Activated T-helper 1 cell treated with anti-CD3 and anti-CD28 coated beads, Interleukin-2, amount 50 U/mL, for 16 hours (primary cell): ENCODE measurements at regions not wholly inside any gene's neighbourhood (a gene's known extent, or its start where the extent isn't known, plus 50 kb on each side); places are given as distances from the start of the nearest gene placed in this dataset.
"Not testable (repeated sequence)": the region's sequence is repeated elsewhere in the genome, so short reads cannot be mapped to it uniquely, and the experiment has no call there.

ENCODE experiments used
- DNase-seq, 2 donors: peaks; one replicate each; pipeline ENCODE4 v3.0.0-alpha.2; 2020; ENCODE audit warnings: low read depth in 1 of 2, low spot score in 1 of 2

DNA sequence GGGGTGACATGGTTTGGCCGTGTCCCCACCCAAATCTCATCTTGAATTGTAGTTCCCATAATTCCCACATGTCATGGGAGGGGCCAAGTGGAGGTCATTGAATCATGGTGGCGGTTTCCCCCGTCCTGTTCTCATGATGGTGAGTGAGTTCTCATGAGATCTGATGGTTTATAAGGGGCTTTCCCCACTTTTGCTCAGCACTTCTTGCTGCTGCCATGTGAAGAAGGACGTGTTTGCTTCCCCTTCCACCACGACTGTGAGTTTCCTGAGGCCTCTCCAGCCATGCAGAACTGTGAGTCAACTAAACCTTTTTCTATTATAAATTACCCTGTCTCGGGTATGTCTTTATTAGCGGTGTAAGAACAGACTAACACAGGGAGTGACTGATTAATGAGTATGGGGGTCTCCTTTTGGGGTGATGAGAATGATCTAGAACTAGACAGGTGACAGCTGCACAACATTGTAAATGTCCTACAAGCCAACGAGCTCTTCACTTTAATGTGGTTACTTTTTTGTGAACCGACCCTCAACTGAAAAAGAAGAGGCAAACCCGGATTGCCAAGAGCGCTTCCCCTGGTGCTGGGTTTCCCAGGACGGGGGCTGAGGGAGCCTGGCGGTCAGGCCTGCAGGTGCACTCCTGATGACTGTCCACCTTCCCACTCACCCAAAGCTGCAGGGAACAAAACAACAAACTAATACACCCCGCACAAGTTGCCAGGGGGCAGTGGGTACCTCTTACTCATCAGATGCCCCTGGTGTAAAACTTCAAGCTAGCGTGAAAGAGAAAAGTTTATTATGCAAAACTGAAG, 90.1 kb downstream of the NCOR2 start:
- DNase-seq: no peak

DNA sequence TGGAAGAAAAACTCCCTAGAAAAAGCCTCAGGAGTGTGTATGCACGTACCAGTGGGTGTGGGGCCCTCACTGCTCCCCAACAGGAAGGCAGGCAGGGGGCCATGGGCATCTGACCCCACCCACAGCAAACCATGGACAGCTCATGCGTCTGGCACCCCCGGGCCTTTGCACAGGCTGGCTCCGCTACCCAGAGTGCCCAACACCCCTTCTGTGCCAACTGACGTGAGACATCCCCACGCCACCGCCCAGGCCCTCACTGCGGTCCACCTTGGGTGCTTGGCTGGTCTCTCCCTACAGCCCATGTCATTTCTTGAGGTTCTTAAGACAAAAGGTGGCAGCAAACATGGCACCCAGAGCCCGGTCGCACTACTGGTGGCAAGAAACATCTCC, 91.4 kb downstream of the NCOR2 start:
- DNase-seq: no peak

DNA sequence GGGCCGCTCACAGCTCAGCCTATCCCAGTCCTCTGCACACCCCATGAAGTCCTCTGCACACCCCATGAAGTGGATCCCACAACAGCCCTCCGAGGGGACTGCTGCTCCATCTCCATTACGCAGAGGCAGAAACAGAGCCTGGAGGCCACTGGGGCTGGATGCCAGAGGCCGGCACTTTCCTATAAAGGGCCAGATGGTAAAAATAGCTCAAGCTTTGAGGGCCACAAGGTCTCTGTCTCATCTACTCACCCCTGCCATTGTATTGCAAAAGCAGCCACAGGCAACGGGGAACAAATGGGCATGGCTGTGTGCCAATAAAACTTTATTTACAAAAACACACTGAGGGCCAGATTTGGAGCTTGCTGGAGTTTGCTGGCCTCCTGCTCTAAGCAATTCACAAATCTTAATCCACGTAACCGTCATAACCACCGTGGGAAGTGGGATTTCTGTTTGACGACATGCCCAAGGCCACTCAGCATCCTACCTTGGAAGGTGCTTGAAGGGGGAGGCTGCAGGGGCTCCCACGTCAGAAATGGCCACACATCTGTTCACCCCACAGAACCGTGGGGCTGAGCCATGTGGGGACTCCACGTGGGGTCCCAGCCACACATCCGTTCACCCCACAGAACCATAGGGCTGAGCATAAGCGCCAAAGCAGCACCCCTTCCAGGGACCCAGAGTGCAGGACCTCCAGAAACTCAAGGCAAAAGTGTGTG, 92.0 kb downstream of the NCOR2 start:
- no peak for DNase-seq

DNA sequence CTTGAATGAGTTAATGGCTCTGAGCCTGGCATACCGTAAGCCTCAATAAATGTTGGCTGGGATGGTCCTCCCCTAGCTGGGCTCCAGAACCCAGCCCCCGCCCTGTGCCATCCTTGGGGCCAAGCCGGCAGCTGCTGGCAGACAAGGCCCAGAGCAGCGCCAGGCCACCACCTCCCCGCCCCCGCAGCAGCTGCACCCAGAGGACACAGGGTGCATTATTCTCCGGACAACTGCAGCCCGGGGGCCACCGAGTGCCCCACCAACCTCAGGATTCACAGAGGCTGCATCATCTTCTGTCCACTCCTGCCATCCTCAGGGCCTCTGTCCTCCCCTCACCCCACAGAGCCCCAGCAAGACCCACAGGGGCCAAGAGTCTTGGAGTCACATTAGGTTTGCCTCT, 92.7 kb downstream of the NCOR2 start:
- DNase-seq: no peak

DNA sequence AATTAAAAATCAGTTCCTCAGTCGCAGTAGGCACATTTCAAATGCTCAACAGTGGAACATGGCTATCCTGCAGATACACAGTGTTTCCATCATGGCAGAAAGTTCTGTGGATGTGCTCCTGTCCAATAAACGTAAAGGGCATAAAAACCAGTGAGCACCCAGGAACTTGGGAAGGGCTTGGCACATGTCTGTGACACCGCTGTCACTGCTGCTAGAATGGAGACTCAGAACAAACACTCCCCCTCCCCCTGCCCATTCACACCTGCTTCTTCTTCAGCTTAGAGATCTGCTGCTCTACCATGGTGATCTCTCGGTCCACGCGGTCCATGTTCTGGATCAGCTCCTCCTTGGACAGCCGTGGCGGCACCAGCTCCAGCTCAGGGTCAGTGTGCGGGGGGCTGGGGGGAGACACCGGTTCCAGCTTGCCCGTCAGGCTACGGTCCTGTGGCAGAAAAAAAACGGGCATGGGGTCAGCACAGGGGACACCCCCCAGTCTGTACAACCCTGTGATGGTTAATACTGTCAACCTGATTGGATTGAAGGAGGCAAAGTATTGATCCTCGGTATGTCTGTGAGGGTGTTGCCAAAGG, 94.6 kb downstream of the NCOR2 start:
- DNase-seq: no peak

DNA sequence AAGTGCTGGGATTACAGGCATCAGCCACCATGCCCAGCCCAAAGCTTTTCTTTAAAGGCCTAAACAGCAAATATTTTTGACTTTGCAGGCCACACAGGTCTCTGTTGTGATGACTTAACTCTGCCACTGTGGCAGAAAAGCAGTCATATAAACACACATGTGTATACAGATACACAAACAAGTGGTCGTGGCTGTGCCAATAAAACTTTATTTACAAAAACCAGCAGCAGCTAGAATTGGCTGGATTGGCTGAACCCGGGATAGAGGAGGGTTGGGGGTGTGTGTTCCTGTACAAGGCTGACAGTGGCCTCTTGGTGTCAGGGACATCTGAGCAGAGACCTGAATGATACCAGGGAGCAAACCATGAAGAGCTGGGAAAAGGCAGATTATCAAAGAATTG, 95.6 kb downstream of the NCOR2 start:
- no peak for DNase-seq

DNA sequence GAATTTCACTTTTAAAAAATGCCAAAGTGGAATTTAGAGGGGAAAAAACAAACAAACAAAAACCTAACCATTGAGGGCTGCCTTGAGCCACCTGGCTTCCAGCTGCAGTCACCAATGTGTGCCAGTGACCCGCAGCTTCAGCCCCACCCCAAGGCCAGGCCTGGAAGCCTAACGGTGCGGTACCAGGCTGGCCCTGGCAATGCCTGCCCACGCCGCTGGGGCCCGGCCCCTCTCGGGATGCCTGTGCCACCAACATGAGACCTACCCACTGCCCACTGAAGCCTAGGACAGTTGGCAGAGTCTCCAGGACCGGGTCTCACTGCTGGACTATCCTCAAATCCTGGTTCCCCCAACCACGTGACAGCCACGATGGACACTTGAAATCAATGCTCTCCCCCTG, 96.6 kb downstream of the NCOR2 start:
- DNase-seq: no peak

DNA sequence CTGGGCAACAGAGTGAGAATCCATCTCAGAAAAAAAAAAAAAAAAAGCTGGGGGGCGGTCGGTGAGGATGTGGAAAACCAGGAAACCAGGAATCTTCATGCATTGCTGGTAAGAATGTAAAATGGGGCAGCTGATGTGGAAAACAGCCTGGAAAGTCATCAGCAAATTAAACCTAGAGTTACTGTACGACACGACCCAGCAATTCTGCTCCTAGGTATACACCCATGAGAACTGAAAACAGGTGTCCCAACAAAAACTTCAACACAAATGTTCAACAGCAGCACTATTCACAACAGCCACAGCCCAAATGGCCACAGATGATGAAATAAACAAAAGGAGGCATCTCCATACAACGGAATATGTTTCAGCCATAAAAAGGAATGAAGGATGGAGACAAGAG, 97.3 kb downstream of the NCOR2 start:
- DNase-seq: no peak

DNA sequence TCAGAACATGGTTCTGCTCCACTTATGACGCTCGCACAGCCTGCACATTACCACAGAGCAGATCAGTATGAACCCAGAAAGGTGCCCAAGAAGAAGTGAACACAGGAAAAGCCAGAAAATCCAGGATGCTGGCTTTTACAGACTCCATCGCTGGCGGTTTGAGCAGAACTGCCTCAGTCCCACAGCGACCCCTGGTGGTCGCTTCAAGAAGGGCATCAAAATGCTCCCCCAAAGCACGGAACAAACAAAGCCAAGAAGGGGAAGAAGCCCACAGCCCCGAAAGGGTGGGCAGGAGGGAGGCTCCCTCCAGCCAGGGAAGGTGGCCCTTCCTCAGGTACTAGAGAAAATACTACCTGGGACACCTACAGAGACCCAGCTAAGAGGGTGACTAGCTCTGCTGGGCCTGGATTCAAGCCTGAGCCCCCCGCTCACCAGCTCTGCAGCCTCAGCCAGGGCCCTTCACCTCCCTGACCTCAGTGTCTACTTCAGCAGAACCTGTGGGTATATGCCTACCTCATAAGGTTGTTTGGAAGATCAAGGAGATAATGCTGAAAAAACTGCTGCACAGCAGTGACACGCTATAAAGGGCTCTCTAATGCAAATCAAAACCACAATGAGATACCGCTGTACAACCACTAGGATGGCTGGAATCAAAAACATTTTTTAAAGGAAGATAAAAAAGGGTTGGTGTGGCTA, 98.1 kb downstream of the NCOR2 start:
- DNase-seq: no peak

DNA sequence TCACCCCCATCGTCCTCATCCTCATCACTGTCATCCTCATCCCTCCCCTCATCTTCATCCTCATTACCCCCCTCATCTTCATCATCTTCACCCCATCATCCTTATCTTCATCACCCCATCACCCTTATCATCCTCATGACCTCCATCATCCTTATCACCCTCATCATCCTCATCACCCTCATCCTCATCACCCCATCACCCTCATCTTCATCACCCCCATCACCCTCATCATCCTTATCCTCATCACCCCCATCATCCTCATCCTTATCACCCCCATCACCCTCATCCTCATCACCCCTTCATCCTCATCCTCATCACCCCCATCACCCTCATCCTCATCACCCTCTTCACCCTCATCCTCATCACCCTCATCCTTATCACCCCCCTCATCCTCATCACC, 99.9 kb downstream of the NCOR2 start:
- not testable (repeated sequence) for DNase-seq

DNA sequence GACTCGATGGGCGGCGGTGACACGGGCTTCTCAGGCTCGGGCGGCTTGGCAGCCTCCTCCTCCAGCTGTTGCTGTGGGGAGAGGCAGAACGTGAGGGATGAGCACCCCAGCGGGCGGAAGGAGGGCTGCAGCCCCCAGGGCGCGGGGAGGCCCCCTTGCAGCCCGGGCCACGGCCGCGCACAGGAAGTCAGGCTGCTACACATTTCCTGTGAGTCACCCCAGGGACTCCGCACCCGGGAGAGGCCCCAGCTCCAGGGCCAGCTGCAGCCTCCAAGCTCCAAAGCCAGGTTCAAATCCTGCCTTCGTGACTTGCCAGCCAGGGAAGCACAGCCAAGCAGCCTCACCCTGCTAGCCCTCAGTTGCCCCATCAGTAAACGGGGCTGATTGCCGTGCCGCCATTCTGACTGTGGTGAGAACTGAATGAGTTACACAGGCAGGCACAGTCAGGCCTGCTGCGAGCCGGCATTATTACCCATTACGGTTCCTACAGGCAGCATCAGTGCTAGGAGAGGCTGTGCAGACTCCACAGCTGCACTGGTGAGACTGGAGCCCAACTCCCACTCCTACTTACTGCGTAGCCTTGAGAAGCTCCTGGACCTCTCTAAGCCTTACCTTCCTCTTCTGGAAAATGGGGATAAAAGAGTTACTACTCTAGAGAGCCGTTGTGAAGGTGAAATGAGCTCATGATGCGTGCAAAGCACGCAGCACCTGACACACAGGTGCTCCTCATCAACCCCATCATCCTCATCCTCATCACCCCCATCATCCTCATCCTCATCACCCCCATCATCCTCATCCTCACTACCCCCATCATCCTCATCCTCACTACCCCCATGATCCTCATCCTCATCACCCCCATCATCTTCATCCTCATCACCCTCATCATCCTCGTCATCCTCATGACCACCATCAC, 100.9 kb downstream of the NCOR2 start:
- DNase-seq: peak; percentile 78 to 79

DNA sequence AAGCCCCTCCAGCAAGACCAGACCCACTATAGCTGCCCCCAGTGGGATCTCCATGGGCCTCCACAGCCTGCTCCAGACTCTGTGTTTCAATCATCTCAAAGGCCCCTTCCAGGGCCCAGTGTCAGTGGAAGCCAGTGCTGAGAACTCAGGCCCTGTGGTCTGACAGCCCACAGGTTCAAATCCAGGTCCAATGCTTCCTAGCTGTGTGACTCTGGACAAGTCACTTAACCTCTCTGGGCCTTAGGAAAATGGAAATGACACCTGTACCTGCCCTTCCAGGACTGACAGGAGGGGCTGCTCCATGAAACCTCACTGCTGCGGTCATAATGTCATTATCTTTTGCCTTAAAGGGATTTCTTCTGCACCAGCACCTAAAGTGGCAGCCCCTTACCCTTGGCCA, 101.9 kb downstream of the NCOR2 start:
- DNase-seq: no peak

DNA sequence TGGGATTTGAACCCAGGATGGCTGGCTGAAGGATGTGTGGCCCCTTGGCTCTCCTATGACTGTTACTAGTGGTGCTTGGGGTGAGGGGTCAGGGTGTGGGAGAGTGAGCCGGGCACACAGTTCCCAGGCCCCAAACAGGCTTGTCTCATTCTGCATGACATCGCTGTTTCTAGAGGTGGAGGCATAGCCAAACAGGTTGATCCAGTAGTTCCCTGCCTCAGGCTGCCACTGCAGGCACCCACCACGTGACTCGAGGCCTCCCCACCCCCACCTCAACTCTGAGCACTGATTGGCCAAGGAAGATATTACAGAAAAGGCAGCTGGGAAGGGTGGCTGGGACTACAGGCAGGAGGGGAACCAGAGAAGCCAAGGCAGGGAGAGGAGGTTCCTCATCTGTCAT, 102.6 kb downstream of the NCOR2 start:
- no peak for DNase-seq

DNA sequence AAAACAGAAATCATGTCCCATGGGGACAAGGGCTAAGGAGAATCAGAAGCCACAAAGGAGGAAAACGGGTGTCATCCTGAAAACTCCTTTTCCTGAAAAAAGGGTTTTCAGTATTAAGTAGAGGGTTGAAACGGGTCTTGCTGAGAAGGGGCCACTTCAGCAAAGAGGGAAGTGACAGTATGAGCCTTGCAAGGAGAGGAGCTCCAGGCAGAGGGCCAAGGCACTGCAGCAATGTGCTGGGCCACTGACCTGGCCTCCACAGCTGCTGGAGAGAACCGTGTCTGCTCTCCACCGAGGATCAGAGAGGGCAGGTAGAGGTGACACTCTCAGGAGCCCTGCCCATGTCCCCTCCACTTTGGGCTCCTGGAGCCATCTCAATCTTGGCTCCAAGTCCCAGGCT, 103.3 kb downstream of the NCOR2 start:
- no peak for DNase-seq

DNA sequence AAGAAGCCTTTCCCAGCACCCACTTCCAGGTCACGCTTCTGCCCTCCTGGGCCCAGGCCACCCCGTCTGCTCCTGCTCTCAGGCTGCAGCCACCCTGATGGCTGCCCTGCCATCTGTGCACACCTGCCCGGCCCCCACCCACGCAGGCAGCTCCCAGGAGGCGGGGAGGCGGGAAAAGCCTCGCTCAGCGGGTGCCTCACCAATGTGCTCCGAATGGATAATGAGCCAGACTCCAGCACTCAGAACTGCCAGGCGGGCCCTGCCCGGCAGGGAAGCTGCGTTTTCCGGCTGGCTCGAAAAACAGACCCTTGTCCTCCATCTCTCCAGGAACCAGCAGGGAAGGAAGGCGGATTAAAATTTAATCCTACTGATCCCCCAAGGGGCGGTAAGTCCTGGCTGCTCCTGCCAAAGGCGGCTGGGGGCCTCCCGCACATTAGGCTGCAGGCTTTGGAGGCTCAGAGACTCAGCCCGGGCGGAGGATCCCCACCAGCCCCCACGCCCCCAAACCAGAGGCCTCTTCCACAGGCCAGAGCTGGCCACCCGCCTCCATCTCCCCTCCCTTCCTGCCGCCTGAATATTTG, 104.0 kb downstream of the NCOR2 start:
- DNase-seq: no peak

DNA sequence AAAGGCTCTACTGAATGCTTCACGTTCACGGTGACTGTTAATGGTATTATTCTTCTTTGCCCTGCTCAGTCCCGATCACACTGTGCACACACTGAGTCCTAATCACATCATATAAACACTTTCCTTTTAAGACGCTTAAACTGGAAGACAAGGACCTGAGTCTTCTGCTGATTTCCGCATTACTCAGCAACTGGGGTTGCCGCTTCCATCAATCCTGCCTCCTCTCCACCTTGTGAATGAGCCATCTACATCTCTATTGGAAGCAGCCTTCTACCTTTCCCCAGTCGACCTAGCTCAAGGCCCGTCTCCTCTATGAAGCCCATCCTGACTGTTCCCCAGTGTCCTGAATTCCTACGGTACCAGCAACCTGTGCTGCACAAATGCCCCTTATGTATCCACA, 104.7 kb downstream of the NCOR2 start:
- DNase-seq: no peak

DNA sequence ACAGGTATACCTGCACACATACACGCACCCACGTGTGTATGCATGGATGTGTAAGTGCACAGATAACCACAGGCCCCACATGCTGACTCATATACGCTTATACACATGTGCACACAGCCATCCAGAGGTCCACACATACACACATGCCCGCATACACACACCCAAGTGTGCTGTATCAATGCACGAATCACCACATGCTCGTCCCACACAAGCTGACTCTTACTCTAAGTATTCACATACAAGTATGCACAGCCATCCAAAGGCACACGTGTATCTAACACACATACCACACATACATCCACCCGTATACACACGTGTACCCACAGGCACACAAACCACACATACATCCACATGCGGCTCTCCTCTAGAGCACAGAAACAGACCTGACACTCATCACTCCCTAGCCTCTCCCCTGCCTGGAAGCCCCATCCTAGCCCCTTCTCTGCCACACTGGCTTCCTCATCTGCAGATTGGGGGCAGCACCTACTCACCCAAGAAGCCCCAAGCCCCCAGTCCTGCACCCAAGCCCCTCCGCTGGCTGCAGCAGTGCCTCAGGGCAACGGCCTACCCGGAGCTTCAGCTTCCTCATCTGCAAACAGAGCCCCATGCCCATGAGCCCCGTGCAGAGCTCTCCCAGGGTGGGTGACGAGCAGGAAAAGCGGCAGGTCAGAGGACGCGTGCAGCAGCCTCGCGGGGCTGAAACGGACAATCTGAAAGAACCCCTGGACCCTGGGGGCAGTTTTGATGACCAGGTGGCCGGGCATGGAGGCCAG, 105.4 kb downstream of the NCOR2 start:
- DNase-seq: no peak

DNA sequence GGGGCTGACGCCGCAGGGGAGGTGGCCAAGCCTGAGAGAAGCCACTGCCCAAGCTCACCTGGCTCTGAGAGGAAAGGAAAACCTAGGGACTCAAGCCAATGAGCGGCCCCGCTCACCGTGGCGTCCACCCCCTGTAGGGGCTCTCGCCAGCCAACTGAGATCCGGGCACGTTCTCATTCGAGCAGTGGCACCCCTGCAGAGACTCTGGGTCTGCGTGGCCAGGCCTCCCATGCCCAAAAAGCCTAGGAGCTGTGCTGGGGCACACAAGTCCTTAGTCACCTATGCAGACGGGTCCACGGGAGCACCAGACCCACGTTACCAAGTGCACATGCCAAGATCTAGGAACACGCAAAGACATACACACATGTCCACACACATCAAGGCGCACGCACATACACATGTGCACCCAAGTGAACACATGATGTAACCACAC, 106.2 kb downstream of the NCOR2 start:
- DNase-seq: no peak

DNA sequence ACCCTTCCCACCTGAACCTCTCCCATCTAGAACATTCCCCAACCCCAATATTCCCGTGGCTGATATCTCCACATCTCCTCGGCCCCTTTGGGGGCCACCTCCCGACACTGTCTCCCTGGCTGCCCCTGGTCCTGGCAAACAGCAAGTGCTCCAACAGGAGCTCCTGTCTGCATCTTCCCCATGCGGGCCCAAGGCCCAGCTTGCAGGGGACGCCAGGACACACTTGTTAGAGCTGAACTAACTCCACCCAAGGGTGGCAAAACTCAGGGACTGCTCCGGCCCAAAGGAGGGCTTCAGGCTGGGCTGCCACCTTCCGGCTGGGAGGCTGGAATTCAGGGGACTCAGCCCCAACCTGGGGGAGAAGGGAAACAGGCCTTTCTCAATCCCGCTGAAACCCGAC, 106.6 kb downstream of the NCOR2 start:
- no peak for DNase-seq
